IPS-18c (cell line): ENCODE measurements at regions not wholly inside any gene's neighbourhood (a gene's known extent, or its start where the extent isn't known, plus 50 kb on each side); places are given as distances from the start of the nearest gene placed in this dataset.

ENCODE experiments used
- H3K4me3 ChIP-seq: 2 replicates; pipeline ENCODE4 v1.7.0; 2013; ENCODE audit warnings: low read depth, mild to moderate bottlenecking, low read length, moderate library complexity; ENCODE audit not compliant: insufficient read depth
- H3K9me3 ChIP-seq: one replicate; pipeline ENCODE4 v1.6.1; 2013; ENCODE audit warnings: mild to moderate bottlenecking, low read length, moderate library complexity; ENCODE audit not compliant: control insufficient read depth, insufficient read depth

GRCh38 chr11:95495706-95496105 lies 264.7 kb upstream of the SESN3 start:
- Histone ChIP-seq H3K4me3 (no peak overlapping the region), H3K9me3 (no peaks in the 10 kb centered on the region)

- H3K9me3 ChIP-seq, result no peaks in the 10 kb centered on the region
- no peak overlapping the region for H3K4me3 ChIP-seq
Observed at GRCh38 chr11:95494856-95495255, 263.9 kb upstream of the SESN3 start.

- Histone ChIP-seq H3K4me3 (no peak overlapping the region), H3K9me3 (no peaks in the 10 kb centered on the region)
Observed at GRCh38 chr11:95494167-95494566, 263.2 kb upstream of the SESN3 start.

GRCh38 chr11:95490625-95491024 lies 259.6 kb upstream of the SESN3 start:
- no peaks in the 10 kb centered on the region for H3K9me3 ChIP-seq
- no peak overlapping the region for H3K4me3 ChIP-seq

GRCh38 chr11:95487938-95488337 lies 256.9 kb upstream of the SESN3 start:
- Histone ChIP-seq H3K4me3 (no peak overlapping the region), H3K9me3 (no peaks in the 10 kb centered on the region)

- Histone ChIP-seq H3K9me3 (no peaks in the 10 kb centered on the region), H3K4me3 (no peak overlapping the region)
Observed at GRCh38 chr11:95487391-95487790, 256.4 kb upstream of the SESN3 start.

GRCh38 chr11:95486979-95487378 lies 256.0 kb upstream of the SESN3 start:
- Histone ChIP-seq H3K9me3 (no peaks in the 10 kb centered on the region), H3K4me3 (no peak overlapping the region)

- no peak overlapping the region for H3K4me3 ChIP-seq
- H3K9me3 ChIP-seq, result peaks cover 2% of the 10 kb centered on the region
Observed at GRCh38 chr11:95486466-95486865, 255.5 kb upstream of the SESN3 start.

- H3K4me3 ChIP-seq, result no peak overlapping the region
- H3K9me3 ChIP-seq, result peaks cover 2% of the 10 kb centered on the region
Observed at GRCh38 chr11:95485115-95485900, 254.3 kb upstream of the SESN3 start.

- Histone ChIP-seq H3K4me3 (no peak overlapping the region), H3K9me3 (peaks cover 2% of the 10 kb centered on the region)
Observed at GRCh38 chr11:95483339-95483738, 252.3 kb upstream of the SESN3 start.

- H3K4me3 ChIP-seq, result no peak overlapping the region
- H3K9me3 ChIP-seq, result peaks cover 2% of the 10 kb centered on the region
Observed at GRCh38 chr11:95478003-95478402, 247.0 kb upstream of the SESN3 start.

GRCh38 chr11:95469258-95469657 lies 238.3 kb upstream of the SESN3 start:
- Histone ChIP-seq H3K4me3 (no peak overlapping the region), H3K9me3 (no peaks in the 10 kb centered on the region)

GRCh38 chr11:95466416-95466815 lies 235.4 kb upstream of the SESN3 start:
- Histone ChIP-seq H3K9me3 (no peaks in the 10 kb centered on the region), H3K4me3 (no peak overlapping the region)

GRCh38 chr11:95465887-95466286 lies 234.9 kb upstream of the SESN3 start:
- H3K9me3 ChIP-seq, result no peaks in the 10 kb centered on the region
- H3K4me3 ChIP-seq, result no peak overlapping the region

GRCh38 chr11:95461858-95462257 lies 230.9 kb upstream of the SESN3 start:
- no peak overlapping the region for H3K4me3 ChIP-seq
- peaks cover 2% of the 10 kb centered on the region for H3K9me3 ChIP-seq

- no peak overlapping the region for H3K4me3 ChIP-seq
- H3K9me3 ChIP-seq, result peaks cover 2% of the 10 kb centered on the region
Observed at GRCh38 chr11:95461348-95461747, 230.3 kb upstream of the SESN3 start.

- H3K4me3 ChIP-seq, result no peak overlapping the region
- H3K9me3 ChIP-seq, result peaks cover 2% of the 10 kb centered on the region
Observed at GRCh38 chr11:95459291-95460042, 228.5 kb upstream of the SESN3 start.

GRCh38 chr11:95456714-95457491 lies 225.9 kb upstream of the SESN3 start:
- H3K4me3 ChIP-seq, result no peak overlapping the region

More at GRCh38 chr11:95456714-95457491, 225.9 kb upstream of the SESN3 start:
- peaks cover 2% of the 10 kb centered on the region for H3K9me3 ChIP-seq
